Spleen (tissue), 7 donors: ENCODE measurements at regions not wholly inside any gene's neighbourhood (a gene's known extent, or its start where the extent isn't known, plus 50 kb on each side); places are given as distances from the start of the nearest gene placed in this dataset.

ENCODE experiments used
- CTCF ChIP-seq, 11 experiments: fragments of 200-600 bp in 7 of 11; fragments of 450-650 bp in 4 of 11; sonication (generic) in 4 of 11; IDR thresholded peaks in 8 of 11; conservative IDR thresholded peaks in 3 of 11; 1 replicate in 7 of 11; 2 replicates in 4 of 11; pipeline versions ENCODE4 v1.4.0 to v1.8.0; 2016 to 2021; ENCODE audit warnings: antibody characterized with exemption in 11 of 11, inconsistent platforms in 4 of 11, mild to moderate bottlenecking in 1 of 11
- POLR2A ChIP-seq, 3 donors: fragments of 450-650 bp; IDR thresholded peaks; one replicate each; pipeline ENCODE4 v1.5.1; 2017; ENCODE audit warnings: antibody characterized with exemption in 3 of 3, mild to moderate bottlenecking in 1 of 3
- POLR2AphosphoS5 ChIP-seq, 3 donors: sonication (generic); formaldehyde crosslinking; IDR thresholded peaks; one replicate each; pipeline ENCODE4 v1.5.1; 2017; ENCODE audit warnings: antibody characterized with exemption in 3 of 3
- donor health status: DM: no; HTN: no; CAD: no; lungs with moderate emphysema.
- donor health status: DM: no; HTN: no; CAD: no.
- donor health status: DM: no; HTN: no; CAD: no.

- TF ChIP-seq CTCF (IDR thresholded peaks at IDR 0.05 in 8 of 11, conservative IDR thresholded peaks at IDR 0.05 in 3 of 11) (no peak), POLR2A (IDR thresholded peaks at IDR 0.05) (no peak), POLR2AphosphoS5 (IDR thresholded peaks at IDR 0.05) (no peak)
Observed at GRCh38 chr14:65263177-65263788, 149.2 kb upstream of the FUT8 start.
